Ishikawa (cell line): ENCODE measurements at regions not wholly inside any gene's neighbourhood (a gene's known extent, or its start where the extent isn't known, plus 50 kb on each side); places are given as distances from the start of the nearest gene placed in this dataset.

Source experiments
- EP300 ChIP-seq: IDR thresholded peaks from 2 replicates; pipeline ENCODE4 v1.6.1; 2012; ENCODE audit warnings: borderline replicate concordance
- NFIC ChIP-seq: IDR thresholded peaks from 2 replicates; pipeline ENCODE4 v1.6.1; 2012

DNA sequence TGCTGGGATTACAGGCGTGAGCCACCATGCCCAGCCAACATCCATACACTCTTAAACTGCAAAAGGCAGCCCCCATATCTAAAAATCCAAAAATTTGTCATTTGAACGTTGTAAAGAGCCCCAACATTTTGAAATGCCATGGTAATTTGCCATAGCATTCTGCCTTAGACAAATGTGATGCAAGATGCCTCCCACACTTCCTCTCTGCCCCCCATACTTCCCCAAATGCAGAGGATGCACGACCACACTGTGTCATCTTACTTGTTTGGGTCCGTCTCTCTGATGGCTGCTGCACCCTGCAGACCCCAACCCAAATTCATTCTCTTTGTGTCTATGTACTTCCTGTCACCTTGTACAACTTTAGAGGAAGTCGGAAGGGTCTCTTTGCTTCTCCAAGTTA, 1125.6 kb upstream of the AUTS2 start:
- TF ChIP-seq EP300 (no peak), NFIC (no peak)
